Neural cell (in vitro differentiated cells): ENCODE measurements at regions not wholly inside any gene's neighbourhood (a gene's known extent, or its start where the extent isn't known, plus 50 kb on each side); places are given as distances from the start of the nearest gene placed in this dataset.

Experiments
- H2AFZ ChIP-seq: fragments of 200-600, 300-800 bp; sonication (generic), shearing (Covaris generic); 2 replicates; pipeline ENCODE4 v1.6.0; 2014; ENCODE audit warnings: low read depth, mild to moderate bottlenecking, antibody characterized with exemption, low read length, moderate library complexity
- H3F3A ChIP-seq: fragments of 200-600 bp; shearing (Covaris generic); 2 replicates; pipeline ENCODE4 v1.6.1; 2016; ENCODE audit warnings: mild to moderate bottlenecking, moderate library complexity, mixed read lengths, antibody characterized with exemption, low read length; ENCODE audit not compliant: insufficient read depth, poor library complexity, severe bottlenecking
- H3K27ac ChIP-seq: fragments of 200-600, 300-800 bp; sonication (generic), shearing (Covaris generic); 2 replicates; pipeline ENCODE4 v1.5.1; 2014; ENCODE audit warnings: mild to moderate bottlenecking, low read length, moderate library complexity
- H3K27me3 ChIP-seq: fragments of 300-800, 200-600 bp; sonication (generic), shearing (Covaris generic); 2 replicates; pipeline ENCODE4 v1.6.0; 2014; ENCODE audit warnings: mild to moderate bottlenecking, low read depth, low read length, moderate library complexity; ENCODE audit not compliant: insufficient read depth
- H3K36me3 ChIP-seq: fragments of 300-800, 200-600 bp; sonication (generic), shearing (Covaris generic); 2 replicates; pipeline ENCODE4 v1.5.1; 2014; ENCODE audit warnings: mild to moderate bottlenecking, antibody characterized with exemption, low read length, moderate library complexity; ENCODE audit not compliant: insufficient read depth
- H3K4me2 ChIP-seq: fragments of 300-800, 200-600 bp; sonication (generic), shearing (Covaris generic); 2 replicates; pipeline ENCODE4 v1.6.0; 2014; ENCODE audit warnings: mild to moderate bottlenecking, low read length
- H3K4me3 ChIP-seq: fragments of 300-800, 200-600 bp; sonication (generic), shearing (Covaris generic); 2 replicates; pipeline ENCODE4 v1.5.1; 2014; ENCODE audit warnings: mild to moderate bottlenecking, low read length, moderate library complexity
- H3K79me2 ChIP-seq: fragments of 200-600 bp; shearing (Covaris generic); replicated peaks from 2 replicates; pipeline ENCODE4 v1.6.0; 2014; ENCODE audit warnings: mild to moderate bottlenecking, low read length, moderate library complexity; ENCODE audit not compliant: insufficient read depth
- H3K9ac ChIP-seq: fragments of 300-800, 200-600 bp; sonication (generic), shearing (Covaris generic); 2 replicates; pipeline ENCODE4 v1.6.1; 2016; ENCODE audit warnings: mild to moderate bottlenecking, low read length, mixed read lengths
- H3K9me2 ChIP-seq: fragments of 200-600 bp; shearing (Covaris generic); 2 replicates; pipeline ENCODE4 v1.6.1; 2016; ENCODE audit warnings: mild to moderate bottlenecking, low read length, mixed read lengths; ENCODE audit not compliant: insufficient read depth
- H3K9me3 ChIP-seq: fragments of 200-600, 300-800 bp; sonication (generic), shearing (Covaris generic); 2 replicates; pipeline ENCODE4 v1.6.1; 2016; ENCODE audit warnings: mild to moderate bottlenecking, mixed run types, low read length, moderate library complexity, mixed read lengths
- H4K20me1 ChIP-seq: fragments of 200-600 bp; shearing (Covaris generic); 2 replicates; pipeline ENCODE4 v1.6.1; 2016; ENCODE audit warnings: mild to moderate bottlenecking, mixed run types; ENCODE audit not compliant: insufficient read depth
- CTCF ChIP-seq: fragments of 450-650 bp; IDR thresholded peaks from 2 replicates; pipeline ENCODE4 v1.5.1; 2014; ENCODE audit warnings: antibody characterized with exemption, mild to moderate bottlenecking, moderate library complexity; ENCODE audit not compliant: poor library complexity, severe bottlenecking
- EP300 ChIP-seq: fragments of 450-650 bp; conservative IDR thresholded peaks from 2 replicates; pipeline ENCODE4 v1.6.1; 2014; ENCODE audit warnings: antibody characterized with exemption, mild to moderate bottlenecking, moderate library complexity; ENCODE audit not compliant: poor library complexity, severe bottlenecking
- EZH2 ChIP-seq: fragments of 200-600, 300-800 bp; shearing (Covaris generic), sonication (generic); IDR thresholded peaks from 2 replicates; pipeline ENCODE4 v1.6.1; 2014; ENCODE audit warnings: antibody characterized with exemption, low read length, borderline replicate concordance, mild to moderate bottlenecking; ENCODE audit not compliant: insufficient read depth, poor library complexity, severe bottlenecking
- MXI1 ChIP-seq: fragments of 450-650 bp; conservative IDR thresholded peaks from 2 replicates; pipeline ENCODE4 v1.6.1; 2014; ENCODE audit warnings: antibody characterized with exemption, mild to moderate bottlenecking; ENCODE audit not compliant: poor library complexity, severe bottlenecking
- POLR2AphosphoS5 ChIP-seq: IDR thresholded peaks from 2 replicates; pipeline ENCODE4 v1.6.1; 2012
- SMC3 ChIP-seq: fragments of 450-650 bp; conservative IDR thresholded peaks from 2 replicates; pipeline ENCODE4 v1.6.1; 2014; ENCODE audit warnings: antibody characterized with exemption, mild to moderate bottlenecking, moderate library complexity; ENCODE audit not compliant: poor library complexity
- TAF1 ChIP-seq: IDR thresholded peaks from 2 replicates; pipeline ENCODE4 v1.6.1; 2012; ENCODE audit warnings: low read depth
- TF ChIP-seq, protein P1 (sequence below): IDR thresholded peaks from 2 replicates; pipeline ENCODE4 v1.6.1; 2012; ENCODE audit warnings: borderline replicate concordance

- Histone ChIP-seq H2AFZ (no peak overlapping the region), H3K79me2 (no peaks in the 10 kb centered on the region), H3K27ac (no peak overlapping the region), H4K20me1 (no peaks in the 10 kb centered on the region), H3K36me3 (no peaks in the 10 kb centered on the region), H3K9me2 (no peaks in the 10 kb centered on the region), H3K27me3 (no peaks in the 10 kb centered on the region), H3K4me2 (no peak overlapping the region), H3K4me3 (no peak overlapping the region), H3K9me3 (peaks cover 6% of the 10 kb centered on the region), H3F3A (no peaks in the 10 kb centered on the region), H3K9ac (no peak overlapping the region)
- TF ChIP-seq, protein P1, sequence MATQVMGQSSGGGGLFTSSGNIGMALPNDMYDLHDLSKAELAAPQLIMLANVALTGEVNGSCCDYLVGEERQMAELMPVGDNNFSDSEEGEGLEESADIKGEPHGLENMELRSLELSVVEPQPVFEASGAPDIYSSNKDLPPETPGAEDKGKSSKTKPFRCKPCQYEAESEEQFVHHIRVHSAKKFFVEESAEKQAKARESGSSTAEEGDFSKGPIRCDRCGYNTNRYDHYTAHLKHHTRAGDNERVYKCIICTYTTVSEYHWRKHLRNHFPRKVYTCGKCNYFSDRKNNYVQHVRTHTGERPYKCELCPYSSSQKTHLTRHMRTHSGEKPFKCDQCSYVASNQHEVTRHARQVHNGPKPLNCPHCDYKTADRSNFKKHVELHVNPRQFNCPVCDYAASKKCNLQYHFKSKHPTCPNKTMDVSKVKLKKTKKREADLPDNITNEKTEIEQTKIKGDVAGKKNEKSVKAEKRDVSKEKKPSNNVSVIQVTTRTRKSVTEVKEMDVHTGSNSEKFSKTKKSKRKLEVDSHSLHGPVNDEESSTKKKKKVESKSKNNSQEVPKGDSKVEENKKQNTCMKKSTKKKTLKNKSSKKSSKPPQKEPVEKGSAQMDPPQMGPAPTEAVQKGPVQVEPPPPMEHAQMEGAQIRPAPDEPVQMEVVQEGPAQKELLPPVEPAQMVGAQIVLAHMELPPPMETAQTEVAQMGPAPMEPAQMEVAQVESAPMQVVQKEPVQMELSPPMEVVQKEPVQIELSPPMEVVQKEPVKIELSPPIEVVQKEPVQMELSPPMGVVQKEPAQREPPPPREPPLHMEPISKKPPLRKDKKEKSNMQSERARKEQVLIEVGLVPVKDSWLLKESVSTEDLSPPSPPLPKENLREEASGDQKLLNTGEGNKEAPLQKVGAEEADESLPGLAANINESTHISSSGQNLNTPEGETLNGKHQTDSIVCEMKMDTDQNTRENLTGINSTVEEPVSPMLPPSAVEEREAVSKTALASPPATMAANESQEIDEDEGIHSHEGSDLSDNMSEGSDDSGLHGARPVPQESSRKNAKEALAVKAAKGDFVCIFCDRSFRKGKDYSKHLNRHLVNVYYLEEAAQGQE, result no peak
- no peak for TF ChIP-seq SMC3
- TF ChIP-seq EZH2, result no peak
- no peak for TF ChIP-seq MXI1
- TF ChIP-seq CTCF, result no peak
- no peak for TF ChIP-seq TAF1
Measured at GRCh38 chr5:66312266-66312665, 168.2 kb downstream of the SREK1 start.

DNA sequence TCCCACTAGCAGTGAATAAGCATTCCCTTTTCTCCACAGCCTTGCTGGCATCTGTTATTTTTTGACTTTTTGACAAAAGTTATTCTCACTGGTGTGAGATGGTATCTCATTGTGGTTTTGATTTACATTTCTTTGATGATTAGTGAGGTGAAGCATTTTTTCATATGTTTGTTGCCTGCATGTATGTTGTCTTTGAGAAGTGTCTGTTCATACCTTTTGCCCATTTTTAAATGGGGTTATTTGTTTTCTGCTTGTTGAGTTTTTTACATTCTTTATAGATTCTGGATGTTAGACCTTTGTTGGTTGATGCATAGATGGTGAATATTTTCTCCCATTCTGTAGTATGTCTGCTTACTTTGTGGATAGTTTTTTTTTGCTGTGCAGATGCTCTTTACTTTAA lies 171.7 kb downstream of the SREK1 start:
- no peak overlapping the region for H3K4me2 ChIP-seq
- H3K4me3 ChIP-seq, result no peak overlapping the region
- TF ChIP-seq POLR2AphosphoS5 (no peak), EP300 (no peak), TAF1 (no peak), MXI1 (no peak)
- TF ChIP-seq, protein P1, result no peak
- no peak overlapping the region for H2AFZ ChIP-seq
- H3K36me3 ChIP-seq, result no peaks in the 10 kb centered on the region
- no peaks in the 10 kb centered on the region for H3K27me3 ChIP-seq
- no peak overlapping the region for H3K27ac ChIP-seq
- H3K9me2 ChIP-seq, result no peaks in the 10 kb centered on the region
- H3K9me3 ChIP-seq, result peaks cover 6% of the 10 kb centered on the region
- no peak overlapping the region for H3K9ac ChIP-seq
- no peaks in the 10 kb centered on the region for H3K79me2 ChIP-seq
- H4K20me1 ChIP-seq, result no peaks in the 10 kb centered on the region
- no peaks in the 10 kb centered on the region for H3F3A ChIP-seq
